Tibial nerve (tissue), 4 donors: ENCODE measurements at regions not wholly inside any gene's neighbourhood (a gene's known extent, or its start where the extent isn't known, plus 50 kb on each side); places are given as distances from the start of the nearest gene placed in this dataset.

Experiments
- DNase-seq, 2 donors: peaks; one replicate each; pipeline ENCODE4 v3.0.0-alpha.2; 2019; ENCODE audit warnings: low spot score in 2 of 2
- H3K27ac ChIP-seq, 4 donors: fragments of 200-600 bp; sonication (generic) in 3 of 4; one replicate each; pipeline ENCODE4 v1.5.1; 2017 to 2019; ENCODE audit warnings: mild to moderate bottlenecking in 1 of 4
- H3K27me3 ChIP-seq, 2 donors: fragments of 200-600 bp; sonication (generic) in 1 of 2; one replicate each; pipeline versions ENCODE4 v1.5.1 to v1.6.0; 2017 to 2019
- H3K36me3 ChIP-seq, 3 donors: fragments of 200-600 bp; sonication (generic); one replicate each; pipeline ENCODE4 v1.5.1; 2018 to 2019
- H3K4me1 ChIP-seq, 4 donors: fragments of 200-600 bp; sonication (generic) in 3 of 4; one replicate each; pipeline ENCODE4 v1.5.1; 2017 to 2019
- H3K4me3 ChIP-seq, 4 donors: fragments of 200-600 bp; sonication (generic) in 3 of 4; one replicate each; pipeline ENCODE4 v1.5.1; 2017 to 2019; ENCODE audit warnings: mild to moderate bottlenecking in 1 of 4, moderate library complexity in 1 of 4
- H3K9me3 ChIP-seq, 4 donors: fragments of 200-600 bp; sonication (generic) in 3 of 4; one replicate each; pipeline ENCODE4 v1.5.1; 2017 to 2019
- EP300 ChIP-seq, 2 donors: sonication (generic); formaldehyde crosslinking; IDR thresholded peaks; one replicate each; pipeline ENCODE4 v1.6.1; 2017; ENCODE audit warnings: antibody characterized with exemption in 2 of 2, mild to moderate bottlenecking in 1 of 2
- POLR2A ChIP-seq, 2 donors: fragments of 450-650 bp; IDR thresholded peaks; one replicate each; pipeline ENCODE4 v1.6.1; 2017; ENCODE audit warnings: antibody characterized with exemption in 2 of 2, mild to moderate bottlenecking in 2 of 2, moderate library complexity in 2 of 2
- WGBS, 2 donors: methylation state at CpG; one replicate each; pipeline ENCODE4 v1.1.5; 2018; 5-methylcytosine and 5-hydroxymethylcytosine counted together
- TF ChIP-seq, protein P1 (sequence below), 5 experiments: fragments of 200-600 bp in 3 of 5; fragments of 450-650 bp in 2 of 5; sonication (generic) in 3 of 5; IDR thresholded peaks; one replicate each; pipeline ENCODE4 v1.5.1; 2016 to 2019; ENCODE audit warnings: antibody characterized with exemption in 5 of 5, mild to moderate bottlenecking in 3 of 5, moderate library complexity in 2 of 5

DNA sequence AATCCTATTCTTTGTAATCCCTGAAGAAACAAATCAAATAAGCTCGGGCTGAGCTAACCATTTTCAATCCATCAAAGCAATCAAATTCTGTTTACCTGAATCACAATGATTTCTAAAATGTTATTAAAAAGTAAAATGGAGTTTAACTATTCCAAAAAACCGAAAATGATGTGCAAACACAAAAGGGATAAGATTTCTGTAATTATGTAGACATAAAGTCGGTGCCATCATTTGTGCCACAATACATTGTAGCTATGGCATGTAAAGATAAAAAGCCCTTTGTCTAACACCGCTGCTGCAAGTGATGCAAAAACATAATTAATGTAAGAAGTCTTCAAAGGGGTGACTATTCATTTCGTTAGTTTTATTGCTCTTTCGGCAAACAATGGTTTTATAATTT lies 125.1 kb upstream of the FAM204A start:
- TF ChIP-seq, protein P1, sequence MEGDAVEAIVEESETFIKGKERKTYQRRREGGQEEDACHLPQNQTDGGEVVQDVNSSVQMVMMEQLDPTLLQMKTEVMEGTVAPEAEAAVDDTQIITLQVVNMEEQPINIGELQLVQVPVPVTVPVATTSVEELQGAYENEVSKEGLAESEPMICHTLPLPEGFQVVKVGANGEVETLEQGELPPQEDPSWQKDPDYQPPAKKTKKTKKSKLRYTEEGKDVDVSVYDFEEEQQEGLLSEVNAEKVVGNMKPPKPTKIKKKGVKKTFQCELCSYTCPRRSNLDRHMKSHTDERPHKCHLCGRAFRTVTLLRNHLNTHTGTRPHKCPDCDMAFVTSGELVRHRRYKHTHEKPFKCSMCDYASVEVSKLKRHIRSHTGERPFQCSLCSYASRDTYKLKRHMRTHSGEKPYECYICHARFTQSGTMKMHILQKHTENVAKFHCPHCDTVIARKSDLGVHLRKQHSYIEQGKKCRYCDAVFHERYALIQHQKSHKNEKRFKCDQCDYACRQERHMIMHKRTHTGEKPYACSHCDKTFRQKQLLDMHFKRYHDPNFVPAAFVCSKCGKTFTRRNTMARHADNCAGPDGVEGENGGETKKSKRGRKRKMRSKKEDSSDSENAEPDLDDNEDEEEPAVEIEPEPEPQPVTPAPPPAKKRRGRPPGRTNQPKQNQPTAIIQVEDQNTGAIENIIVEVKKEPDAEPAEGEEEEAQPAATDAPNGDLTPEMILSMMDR (IDR thresholded peaks at IDR 0.05), result no peak
- TF ChIP-seq EP300 (IDR thresholded peaks at IDR 0.05), result no peak
- no peak for TF ChIP-seq POLR2A (IDR thresholded peaks at IDR 0.05)
- Histone ChIP-seq H3K27ac (no peak overlapping the region), H3K27me3 (peaks cover 0 to 3% of the 10 kb centered on the region in 2 donors), H3K36me3 (no peaks in the 10 kb centered on the region), H3K9me3 (peaks cover 0 to 8% (median 0%) of the 10 kb centered on the region in 4 donors), H3K4me1 (no peaks in the 10 kb centered on the region), H3K4me3 (no peak overlapping the region)
- 46 to 53% methylated on average over 6 of the region's 6 CpGs for WGBS, 2 donors
- DNase-seq, result no peak

DNA sequence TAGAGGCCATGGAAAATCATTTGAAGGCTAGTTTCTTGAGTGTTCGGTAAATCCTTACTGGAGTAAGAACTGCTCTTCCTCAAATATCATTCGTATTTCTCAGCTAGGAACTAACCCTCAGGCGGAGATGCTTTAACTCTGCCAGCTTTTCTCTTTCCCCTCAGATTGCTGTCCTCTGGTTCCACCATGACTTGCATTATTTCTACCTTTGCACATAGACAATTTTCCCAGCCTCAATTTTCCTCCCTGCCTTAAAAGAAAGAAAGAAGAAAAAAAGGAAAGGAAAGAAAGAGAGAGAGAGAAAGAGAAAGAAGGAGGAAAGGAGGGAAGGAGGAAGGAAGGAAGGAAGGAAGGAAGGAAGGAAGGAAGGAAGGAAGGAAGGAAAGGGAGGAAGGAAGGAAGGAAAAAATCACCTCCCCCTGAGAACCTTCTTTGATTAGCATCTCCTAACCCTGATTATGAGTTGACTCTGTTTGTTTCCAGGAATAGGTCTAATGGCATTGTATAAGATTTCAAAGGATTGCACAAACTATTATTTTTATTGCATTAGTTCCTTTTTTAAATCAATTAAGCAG lies 123.3 kb upstream of the FAM204A start:
- Histone ChIP-seq H3K4me3 (no peak overlapping the region), H3K36me3 (no peaks in the 10 kb centered on the region), H3K4me1 (no peaks in the 10 kb centered on the region), H3K27ac (no peak overlapping the region), H3K9me3 (no peaks in the 10 kb centered on the region), H3K27me3 (peaks cover 0 to 9% of the 10 kb centered on the region in 2 donors)
- DNase-seq, result no peak
- TF ChIP-seq EP300 (IDR thresholded peaks at IDR 0.05) (no peak), POLR2A (IDR thresholded peaks at IDR 0.05) (no peak)
- TF ChIP-seq, protein P1 (IDR thresholded peaks at IDR 0.05), result no peak
- 83 to 91% methylated on average over 3 of the region's 3 CpGs for WGBS, 2 donors

DNA sequence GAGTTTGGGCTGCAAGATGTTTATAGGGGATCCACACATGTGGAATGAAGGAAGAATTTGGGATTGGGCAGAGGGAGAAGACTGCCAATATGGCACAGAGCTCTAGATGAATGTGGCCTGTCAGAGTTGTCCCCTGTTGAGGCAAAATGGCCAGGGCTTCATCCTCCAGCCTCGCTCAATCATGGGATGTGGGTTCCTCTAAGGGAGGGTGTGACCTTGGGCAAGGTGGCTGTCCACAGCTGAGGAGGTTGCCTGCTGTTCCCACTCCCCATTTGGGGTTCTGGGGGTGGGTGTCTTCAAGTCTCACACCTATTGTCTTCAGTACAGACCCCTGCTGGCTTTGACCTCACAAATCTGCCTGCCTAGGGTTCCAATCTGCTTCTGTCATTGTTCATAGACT lies 121.6 kb upstream of the FAM204A start:
- H3K9me3 ChIP-seq, result no peaks in the 10 kb centered on the region
- H3K4me1 ChIP-seq, result no peaks in the 10 kb centered on the region
- H3K4me3 ChIP-seq, result no peak overlapping the region
- peaks cover 0 to 10% of the 10 kb centered on the region in 2 donors for H3K27me3 ChIP-seq
- no peak for DNase-seq
- TF ChIP-seq, protein P1 (IDR thresholded peaks at IDR 0.05), result no peak
- H3K27ac ChIP-seq, result no peak overlapping the region
- H3K36me3 ChIP-seq, result no peaks in the 10 kb centered on the region
- WGBS, 2 donors, result 83 to 90% methylated on average over 1 of the region's 1 CpG

DNA sequence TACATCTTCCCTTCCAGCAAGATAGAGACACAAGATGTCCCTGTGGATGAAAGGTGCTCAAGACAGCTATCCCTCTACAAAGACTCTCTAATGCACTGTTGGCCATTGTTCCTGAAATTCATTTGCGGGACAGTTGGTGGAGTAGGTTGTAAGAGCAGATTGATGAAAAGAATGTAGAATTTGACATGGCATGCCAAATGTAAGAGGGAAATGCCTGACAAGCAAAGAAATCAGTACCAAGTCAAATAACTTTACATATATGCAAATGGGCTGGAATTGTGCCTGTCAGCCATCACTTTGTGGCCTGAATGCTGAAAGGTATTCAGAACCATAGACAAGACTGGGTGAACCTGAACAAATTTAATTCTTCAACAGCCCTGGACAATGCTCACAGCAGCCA lies 120.3 kb upstream of the FAM204A start:
- TF ChIP-seq EP300 (IDR thresholded peaks at IDR 0.05), result no peak
- no peak for TF ChIP-seq POLR2A (IDR thresholded peaks at IDR 0.05)
- TF ChIP-seq, protein P1 (IDR thresholded peaks at IDR 0.05), result no peak
- no peak overlapping the region for H3K4me3 ChIP-seq
- H3K4me1 ChIP-seq, result no peaks in the 10 kb centered on the region
- H3K27ac ChIP-seq, result no peak overlapping the region
- 91 to 100% methylated on average over 1 of the region's 1 CpG for WGBS, 2 donors
- peaks cover 0 to 6% of the 10 kb centered on the region in 2 donors for H3K27me3 ChIP-seq
- H3K9me3 ChIP-seq, result no peaks in the 10 kb centered on the region
- no peak for DNase-seq
- H3K36me3 ChIP-seq, result no peaks in the 10 kb centered on the region

DNA sequence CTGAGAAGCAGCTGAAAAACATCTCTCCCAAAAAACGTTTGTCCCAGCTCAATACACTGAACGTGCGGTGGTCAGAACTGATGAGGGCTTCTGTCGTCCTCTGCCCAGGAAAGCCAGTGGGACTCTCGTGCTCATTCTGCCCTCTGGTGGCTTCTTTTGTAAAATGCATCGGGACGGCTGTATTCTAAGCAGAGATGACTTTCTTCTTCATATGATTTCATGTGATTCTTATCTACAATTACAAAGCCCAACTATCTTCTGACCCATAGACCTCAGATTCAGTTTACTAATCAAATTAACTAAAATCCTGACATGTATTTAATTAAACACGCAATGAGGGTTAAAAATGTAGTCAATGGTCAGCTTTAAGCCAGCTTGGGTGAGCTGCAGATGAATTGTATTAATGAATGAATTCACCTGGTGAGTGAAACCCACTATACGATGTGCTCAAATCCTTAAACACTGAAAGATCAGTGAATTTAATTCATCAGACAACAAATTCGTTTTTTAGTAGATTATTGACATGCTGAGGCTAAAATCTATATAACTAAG lies 117.6 kb upstream of the FAM204A start:
- Histone ChIP-seq H3K27ac (no peak overlapping the region), H3K9me3 (no peaks in the 10 kb centered on the region), H3K27me3 (peaks cover 0 to 6% of the 10 kb centered on the region in 2 donors), H3K4me1 (no peaks in the 10 kb centered on the region), H3K4me3 (no peak overlapping the region), H3K36me3 (no peaks in the 10 kb centered on the region)
- DNase-seq, result peak; percentile 45 to 75
- 2 to 3% methylated on average over 10 of the region's 10 CpGs for WGBS, 2 donors
- TF ChIP-seq, protein P1 (IDR thresholded peaks at IDR 0.05), result peak; percentile 46 to 69 (median 62)
- no peak for TF ChIP-seq POLR2A (IDR thresholded peaks at IDR 0.05)
